T-helper 9 cell (primary cell): ENCODE measurements at regions not wholly inside any gene's neighbourhood (a gene's known extent, or its start where the extent isn't known, plus 50 kb on each side); places are given as distances from the start of the nearest gene placed in this dataset.
A peak's percentile ranks its signal among the peaks of the same experiment; 100 is the strongest.

Experiments used
- DNase-seq: peaks from one replicate; pipeline ENCODE4 v3.0.0-alpha.2; 2020

DNA sequence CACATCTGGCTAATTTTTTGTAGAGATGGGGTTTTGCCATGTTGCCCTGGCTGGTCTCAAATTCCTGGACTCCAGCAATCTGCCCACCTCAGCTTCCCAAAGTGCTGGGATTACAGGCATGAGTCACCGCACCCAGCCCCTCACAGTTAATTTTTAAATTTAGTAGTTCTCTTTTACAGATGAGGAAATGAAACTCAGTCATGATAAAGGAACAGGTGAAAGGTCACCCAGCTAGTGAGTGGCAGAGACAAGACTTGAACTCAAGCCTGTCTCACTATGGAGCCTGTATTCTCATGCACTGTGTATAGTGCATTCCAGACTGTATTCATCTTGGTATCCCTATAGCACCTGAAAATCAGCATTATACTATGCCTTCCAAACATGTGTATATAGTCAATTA is 77.1 kb upstream of the WSB1 start:
- no peak for DNase-seq

- DNase-seq, result no peak
These were observed 76.3 kb upstream of the WSB1 start for GRCh38 chr17:27217631-27218030.

- no peak for DNase-seq
These were observed 75.9 kb upstream of the WSB1 start for GRCh38 chr17:27218041-27218440.

DNA sequence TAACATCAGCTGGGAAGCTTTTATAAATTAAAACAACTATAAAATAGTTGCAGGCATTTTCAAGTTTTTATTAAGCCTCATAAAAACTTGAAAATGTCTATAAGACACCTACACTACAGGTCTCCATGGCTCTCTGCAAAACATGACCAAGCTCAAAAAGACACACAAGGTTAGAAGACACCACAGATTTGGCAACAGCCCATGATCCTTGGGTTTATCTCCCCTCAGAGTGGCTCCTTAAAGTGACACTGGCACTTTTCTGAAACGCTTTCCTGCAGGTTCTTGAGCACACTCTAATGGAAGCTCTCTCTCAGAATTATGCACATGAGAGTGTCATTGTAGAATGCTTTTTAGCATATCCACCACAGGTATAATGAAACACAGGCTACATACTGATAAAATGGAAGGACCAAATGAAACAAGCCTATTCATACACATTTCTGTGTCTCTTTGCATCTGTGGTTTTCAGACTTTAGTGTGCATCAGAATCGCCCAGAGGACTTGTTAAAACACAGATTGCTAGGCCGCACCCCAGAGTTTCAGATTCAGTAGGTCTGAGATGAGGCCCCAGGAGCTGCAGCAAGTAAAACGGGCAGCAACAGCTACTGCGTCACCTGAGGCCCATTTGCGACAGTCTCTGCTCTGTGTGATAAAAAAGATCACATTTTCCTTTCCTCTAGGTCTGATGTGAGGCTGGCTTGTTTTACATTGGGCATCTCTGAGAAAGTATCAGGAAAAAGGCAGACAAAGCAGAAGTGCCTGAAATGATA is 75.0 kb upstream of the WSB1 start:
- DNase-seq, result no peak

DNA sequence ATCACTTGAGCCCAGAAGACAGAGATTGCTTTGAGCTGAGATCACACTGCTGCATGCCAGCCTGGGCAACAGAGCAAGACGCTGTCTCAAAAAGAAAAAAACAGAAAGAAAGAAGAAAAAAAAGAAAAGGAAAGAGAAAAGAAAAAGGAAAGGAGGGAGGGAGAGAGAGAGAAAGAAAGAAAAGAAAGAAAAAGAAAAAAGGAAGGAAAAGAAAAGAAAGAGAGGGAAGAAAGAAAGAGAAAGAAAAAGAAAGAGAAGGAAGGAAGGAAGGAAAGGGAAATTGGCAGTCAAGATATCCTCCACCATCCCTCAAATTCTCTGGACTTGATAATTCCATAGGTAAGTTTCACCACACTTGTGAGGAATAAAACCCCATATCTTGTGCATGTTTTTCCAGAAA is 71.4 kb upstream of the WSB1 start:
- no peak for DNase-seq

- DNase-seq, result no peak
These were observed 69.2 kb upstream of the WSB1 start for GRCh38 chr17:27224526-27225315.

DNA sequence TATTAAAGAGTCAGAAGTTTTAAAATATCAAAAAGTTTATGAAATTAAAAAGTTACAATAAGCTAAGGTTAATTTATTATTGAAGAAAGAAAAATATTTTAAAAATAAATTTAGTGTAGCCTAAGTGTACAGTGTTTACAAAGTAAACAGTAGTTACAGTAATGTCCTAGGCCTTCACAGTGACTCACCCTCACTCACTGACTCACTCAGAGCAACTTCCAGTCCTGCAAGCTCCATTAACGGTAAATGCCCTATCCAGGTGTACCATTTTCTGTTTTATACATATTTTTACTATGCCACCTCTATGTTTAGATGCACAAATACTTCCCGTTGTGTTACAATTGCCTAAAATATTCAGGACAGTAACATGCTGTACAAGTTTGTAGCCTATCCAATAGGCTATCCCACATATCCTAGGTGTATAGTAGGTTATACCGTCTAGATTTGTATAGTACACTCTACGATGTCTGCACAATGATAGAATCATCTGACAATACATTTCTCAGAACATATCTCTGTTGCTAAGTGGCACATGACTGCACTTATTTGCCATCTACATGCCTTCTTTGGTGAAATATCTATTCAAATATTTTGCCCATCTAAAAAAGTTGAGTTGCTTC is 67.2 kb upstream of the WSB1 start:
- no peak for DNase-seq

- no peak for DNase-seq
These were observed 62.9 kb upstream of the WSB1 start for GRCh38 chr17:27230996-27231395.

GRCh38 chr17:27232328-27232727 is 61.6 kb upstream of the WSB1 start:
- no peak for DNase-seq

GRCh38 chr17:27233059-27233458 is 60.9 kb upstream of the WSB1 start:
- DNase-seq, result no peak

DNA sequence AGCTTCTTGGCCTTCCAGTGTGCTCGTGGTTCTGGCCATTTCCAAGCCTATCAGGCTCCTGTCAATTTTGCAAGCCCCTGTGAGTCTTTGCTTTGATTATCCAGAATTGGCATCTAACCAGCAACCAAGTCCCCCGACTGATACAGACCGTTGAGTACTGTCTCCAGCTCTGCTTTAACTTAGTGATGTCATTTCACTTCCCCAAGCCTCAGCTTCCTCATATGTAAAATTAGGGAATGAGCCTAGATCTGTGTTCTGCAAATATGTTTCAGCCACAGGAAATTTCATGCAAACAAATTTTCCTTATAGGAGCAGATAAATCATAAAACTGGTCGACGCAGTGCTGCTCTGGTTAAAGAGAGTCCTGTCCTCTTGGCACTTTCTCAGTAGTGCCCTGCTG is 60.1 kb upstream of the WSB1 start:
- no peak for DNase-seq

DNA sequence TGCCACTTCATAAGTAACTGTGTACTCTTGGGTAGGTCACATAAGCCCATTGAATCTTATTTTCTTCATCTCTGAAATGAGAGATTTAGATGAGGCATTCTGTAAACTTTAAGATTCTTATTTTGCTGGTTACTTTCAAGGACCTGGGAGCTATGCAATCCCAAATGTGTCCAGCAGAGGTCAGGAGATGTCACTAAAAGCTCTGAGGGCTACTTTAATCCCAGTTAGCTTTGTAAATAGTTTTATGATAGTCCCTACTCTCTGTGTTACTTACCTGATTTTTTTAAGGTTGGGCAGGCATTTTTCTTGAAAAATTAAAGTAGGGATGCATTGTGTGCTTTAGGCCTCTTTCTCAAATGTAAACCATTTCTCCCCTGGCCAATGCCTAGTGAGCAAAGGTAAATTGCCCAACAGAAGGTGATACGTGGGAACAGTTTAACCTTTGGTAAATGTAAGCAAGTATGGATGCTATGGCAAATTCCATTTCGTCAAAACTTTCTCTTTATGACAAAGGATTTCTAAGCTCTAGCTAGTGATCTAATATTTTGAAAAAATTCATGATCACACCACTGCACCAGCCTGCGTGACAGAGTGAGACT is 57.1 kb upstream of the WSB1 start:
- DNase-seq, result peak; percentile 74

GRCh38 chr17:27237890-27238289 is 56.0 kb upstream of the WSB1 start:
- DNase-seq, result no peak

DNA sequence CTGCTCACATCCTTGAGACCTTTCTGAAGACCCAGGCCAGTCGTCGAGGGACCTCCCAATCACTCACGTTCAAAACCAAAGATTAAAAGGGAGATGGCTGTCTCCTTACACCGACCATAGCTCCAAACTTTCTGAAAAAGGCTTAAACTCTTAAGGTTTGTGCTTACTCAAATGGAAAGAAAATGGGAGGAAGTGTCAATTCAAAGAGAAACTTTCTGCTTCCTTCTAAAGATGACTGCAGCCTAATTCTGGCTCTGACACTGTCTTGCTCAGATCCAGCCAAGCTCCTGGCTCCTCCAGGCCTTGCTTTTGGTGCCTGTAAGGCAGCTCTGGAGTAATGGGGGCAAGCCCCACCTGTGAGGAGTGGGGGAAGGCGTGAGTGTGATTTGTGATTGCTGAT is 54.9 kb upstream of the WSB1 start:
- no peak for DNase-seq

DNA sequence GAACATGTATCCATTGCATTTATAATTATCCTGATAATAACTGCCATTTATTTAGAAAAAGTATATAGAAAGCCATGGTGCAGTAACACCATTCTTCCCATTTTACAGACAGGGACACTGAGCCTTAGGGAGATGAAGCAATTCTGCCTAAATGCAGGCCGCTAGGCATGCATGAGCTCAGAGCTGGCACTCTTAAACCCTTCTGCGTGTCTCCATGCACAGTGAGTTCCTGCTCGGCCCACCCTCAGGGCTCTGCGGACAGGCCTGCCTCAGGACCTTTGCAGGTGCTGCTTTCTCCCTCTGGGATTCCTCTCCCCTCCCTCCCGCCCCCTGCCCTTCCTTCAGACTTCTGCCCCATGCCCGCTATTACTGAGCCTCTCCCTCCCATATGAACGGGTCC is 54.3 kb upstream of the WSB1 start:
- DNase-seq, result no peak

DNA sequence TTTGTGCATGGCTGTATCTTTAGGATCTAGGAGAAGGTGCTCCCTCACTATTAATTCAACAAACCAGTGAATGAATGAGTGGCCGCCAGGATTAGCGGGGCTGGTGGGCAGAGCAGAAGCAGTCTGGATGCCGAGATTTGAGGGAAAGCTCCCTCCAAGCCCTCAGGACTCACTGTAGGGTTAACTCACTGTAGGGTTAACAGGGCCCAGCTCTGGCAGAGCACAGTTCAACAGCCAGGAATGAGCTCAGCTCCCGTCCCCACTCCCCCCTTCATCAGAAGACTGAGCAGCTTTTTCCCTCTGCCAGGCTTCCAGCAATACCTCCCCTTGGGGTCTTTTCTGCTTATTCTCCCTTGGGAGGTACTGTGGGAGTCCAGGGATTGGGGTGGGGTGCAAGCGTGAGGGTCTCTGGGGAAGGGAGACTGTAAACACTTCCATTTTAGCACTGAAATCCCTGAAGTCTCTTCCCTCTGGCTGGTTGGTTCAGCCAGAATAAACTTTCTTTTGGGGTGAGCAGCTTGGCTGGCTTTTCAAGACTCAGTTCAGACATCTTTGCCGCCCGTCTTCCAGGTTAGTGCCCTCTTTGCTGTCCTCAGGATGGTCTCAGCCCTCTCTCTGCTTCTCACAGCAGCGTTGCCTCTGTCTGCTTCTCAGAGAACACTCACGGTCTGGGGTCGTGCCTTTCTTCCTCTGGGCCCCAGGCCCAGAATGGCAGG is 53.7 kb upstream of the WSB1 start:
- no peak for DNase-seq

DNA sequence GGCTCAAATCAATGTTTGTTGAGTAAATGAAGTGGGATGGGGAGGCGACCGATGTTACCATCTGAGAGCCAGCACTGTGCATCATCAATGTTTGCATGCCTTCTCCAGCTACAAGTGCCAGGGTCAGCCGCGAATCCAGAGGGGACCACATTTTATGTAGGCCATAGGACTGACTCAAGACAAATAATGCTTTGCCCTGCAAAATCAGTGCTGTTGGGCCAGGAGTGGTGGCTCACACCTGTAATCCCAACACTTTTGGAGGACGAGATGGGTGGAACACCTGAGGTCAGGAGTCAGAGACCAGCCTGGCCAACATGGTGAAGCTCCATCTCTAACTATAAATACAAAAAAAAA is 53.1 kb upstream of the WSB1 start:
- DNase-seq, result no peak

- DNase-seq, result no peak
These were observed 52.5 kb upstream of the WSB1 start for GRCh38 chr17:27241346-27241946.

GRCh38 chr17:27242951-27243350 is 51.0 kb upstream of the WSB1 start:
- no peak for DNase-seq

GRCh38 chr17:27244011-27244410 is 49.9 kb upstream of the WSB1 start:
- no peak for DNase-seq
